HEK293T (cell line): ENCODE measurements at regions not wholly inside any gene's neighbourhood (a gene's known extent, or its start where the extent isn't known, plus 50 kb on each side); places are given as distances from the start of the nearest gene placed in this dataset.

Experiments used
- FOXM1 ChIP-seq: fragments of 450-650 bp; IDR thresholded peaks from 2 replicates; pipeline ENCODE4 v1.6.1; 2017; ENCODE audit warnings: mild to moderate bottlenecking, borderline replicate concordance
- SP1 ChIP-seq: fragments of 450-650 bp; IDR thresholded peaks from 2 replicates; pipeline ENCODE4 v1.6.1; 2017
- TARDBP ChIP-seq: fragments of 450-650 bp; IDR thresholded peaks from 2 replicates; pipeline ENCODE4 v1.6.1; 2016

DNA sequence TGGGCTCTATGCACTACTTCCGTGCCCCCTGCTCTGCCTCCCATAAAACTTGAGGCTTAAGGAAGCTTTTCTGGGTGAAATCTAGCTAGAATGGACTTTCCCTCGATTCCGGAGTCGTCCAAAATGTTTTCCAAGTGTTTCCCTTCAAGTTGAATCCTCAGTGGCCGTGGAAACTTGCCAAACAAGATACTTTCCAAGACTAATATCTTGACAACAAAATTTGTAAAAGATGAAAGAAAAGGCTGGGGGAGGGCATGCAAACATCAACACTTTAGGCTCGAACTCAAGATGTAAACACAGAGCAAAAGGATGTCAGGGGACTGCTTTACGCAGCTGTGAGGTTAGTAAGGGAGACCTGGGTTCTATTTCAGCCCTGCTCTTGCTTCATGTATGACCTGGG lies 482.8 kb upstream of the KLF4 start:
- TF ChIP-seq TARDBP (no peak), FOXM1 (no peak), SP1 (no peak)
